ENCODE measurements at regions not wholly inside any gene's neighbourhood (a gene's known extent, or its start where the extent isn't known, plus 50 kb on each side); places are given as distances from the start of the nearest gene placed in this dataset.

GRCh38 chr2:72032481-72033041 is 115.1 kb downstream of the CYP26B1 start:
- no peaks in the 10 kb centered on the region for H3K27me3 ChIP-seq (ENCODE audit: insufficient read depth, low read depth, low read length)
- H3K9me2 ChIP-seq (ENCODE audit: insufficient read depth, low read length): no peaks in the 10 kb centered on the region
- H3F3A ChIP-seq (ENCODE audit: insufficient read depth, low read length, poor library complexity, severe bottlenecking): no peaks in the 10 kb centered on the region
- H3K9ac ChIP-seq (ENCODE audit: low read length): no peak overlapping the region
- TF ChIP-seq RAD21 (conservative IDR thresholded peaks at IDR 0.05) (no peak), MXI1 (conservative IDR thresholded peaks at IDR 0.05; ENCODE audit: poor library complexity, severe bottlenecking) (no peak), CTCF (IDR thresholded peaks at IDR 0.05; ENCODE audit: poor library complexity, severe bottlenecking) (no peak), REST (IDR thresholded peaks at IDR 0.05; ENCODE audit: borderline replicate concordance) (no peak), TAF1 (IDR thresholded peaks at IDR 0.05; ENCODE audit: low read depth) (no peak), EZH2 (IDR thresholded peaks at IDR 0.05; ENCODE audit: borderline replicate concordance, insufficient read depth, low read length, poor library complexity, severe bottlenecking) (no peak), SMC3 (conservative IDR thresholded peaks at IDR 0.05; ENCODE audit: poor library complexity) (no peak), EP300 (conservative IDR thresholded peaks at IDR 0.05; ENCODE audit: poor library complexity, severe bottlenecking) (no peak), POLR2AphosphoS5 (IDR thresholded peaks at IDR 0.05) (no peak)
- H4K20me1 ChIP-seq (ENCODE audit: insufficient read depth): no peaks in the 10 kb centered on the region
- H2AFZ ChIP-seq (ENCODE audit: low read depth, low read length): no peak overlapping the region
- H3K27ac ChIP-seq (ENCODE audit: low read length): no peak overlapping the region
- no peaks in the 10 kb centered on the region for H3K79me2 ChIP-seq (replicated peaks; ENCODE audit: insufficient read depth, low read length)
- H3K36me3 ChIP-seq (ENCODE audit: insufficient read depth, low read length): no peaks in the 10 kb centered on the region
- no peaks in the 10 kb centered on the region for H3K9me3 ChIP-seq (ENCODE audit: low read length)
- no peak overlapping the region for H3K4me2 ChIP-seq (ENCODE audit: low read length)
- H3K4me3 ChIP-seq (ENCODE audit: low read length): no peak overlapping the region

GRCh38 chr2:72031346-72032110 is 116.1 kb downstream of the CYP26B1 start:
- H3K9ac ChIP-seq (ENCODE audit: low read length): no peak overlapping the region
- TF ChIP-seq POLR2AphosphoS5 (IDR thresholded peaks at IDR 0.05) (no peak), RAD21 (conservative IDR thresholded peaks at IDR 0.05) (no peak), MXI1 (conservative IDR thresholded peaks at IDR 0.05; ENCODE audit: poor library complexity, severe bottlenecking) (no peak), EZH2 (IDR thresholded peaks at IDR 0.05; ENCODE audit: borderline replicate concordance, insufficient read depth, low read length, poor library complexity, severe bottlenecking) (no peak), REST (IDR thresholded peaks at IDR 0.05; ENCODE audit: borderline replicate concordance) (no peak), SMC3 (conservative IDR thresholded peaks at IDR 0.05; ENCODE audit: poor library complexity) (no peak), EP300 (conservative IDR thresholded peaks at IDR 0.05; ENCODE audit: poor library complexity, severe bottlenecking) (no peak), CTCF (IDR thresholded peaks at IDR 0.05; ENCODE audit: poor library complexity, severe bottlenecking) (no peak), TAF1 (IDR thresholded peaks at IDR 0.05; ENCODE audit: low read depth) (no peak)

More at GRCh38 chr2:72031346-72032110, 116.1 kb downstream of the CYP26B1 start:
- Histone ChIP-seq H3K27me3 (ENCODE audit: insufficient read depth, low read depth, low read length) (no peaks in the 10 kb centered on the region), H4K20me1 (ENCODE audit: insufficient read depth) (no peaks in the 10 kb centered on the region), H3F3A (ENCODE audit: insufficient read depth, low read length, poor library complexity, severe bottlenecking) (no peaks in the 10 kb centered on the region), H3K79me2 (replicated peaks; ENCODE audit: insufficient read depth, low read length) (no peaks in the 10 kb centered on the region), H3K27ac (ENCODE audit: low read length) (no peak overlapping the region), H2AFZ (ENCODE audit: low read depth, low read length) (no peak overlapping the region), H3K4me3 (ENCODE audit: low read length) (no peak overlapping the region), H3K36me3 (ENCODE audit: insufficient read depth, low read length) (no peaks in the 10 kb centered on the region), H3K9me2 (ENCODE audit: insufficient read depth, low read length) (no peaks in the 10 kb centered on the region), H3K4me2 (ENCODE audit: low read length) (no peak overlapping the region), H3K9me3 (ENCODE audit: low read length) (no peaks in the 10 kb centered on the region)

Data from neural cell (in vitro differentiated cells).